HCT116 (cell line): ENCODE measurements at regions not wholly inside any gene's neighbourhood (a gene's known extent, or its start where the extent isn't known, plus 50 kb on each side); places are given as distances from the start of the nearest gene placed in this dataset.

Source experiments
- ATF3 ChIP-seq: IDR thresholded peaks from 2 replicates; pipeline ENCODE4 v1.6.1; 2012
- CBX3 ChIP-seq: IDR thresholded peaks from 2 replicates; pipeline ENCODE4 v1.6.1; 2012; ENCODE audit warnings: low read depth
- CEBPB ChIP-seq: IDR thresholded peaks from 2 replicates; pipeline ENCODE4 v1.6.1; 2012; ENCODE audit warnings: low read depth
- CTCF ChIP-seq, 3 experiments: fragments of 200-600 bp in 1 of 3; sonication (generic) in 1 of 3; IDR thresholded peaks in 2 of 3; conservative IDR thresholded peaks in 1 of 3; 2 replicates each; pipeline ENCODE4 v1.5.1; 2012 to 2017; ENCODE audit warnings: low read depth in 2 of 3, low read length in 2 of 3, antibody characterized with exemption in 1 of 3, borderline replicate concordance in 1 of 3, control low read depth in 1 of 3, mild to moderate bottlenecking in 1 of 3, mixed read lengths in 1 of 3, mixed run types in 1 of 3, moderate library complexity in 1 of 3; ENCODE audit not compliant: insufficient read depth in 1 of 3
- EZH2 ChIP-seq: fragments of 200-600 bp; sonication (generic); IDR thresholded peaks from 2 replicates; pipeline ENCODE4 v1.6.1; 2017; ENCODE audit warnings: antibody characterized with exemption, mixed run types
- JUND ChIP-seq: IDR thresholded peaks from 2 replicates; pipeline ENCODE4 v1.6.1; 2012
- MAX ChIP-seq: IDR thresholded peaks from 2 replicates; pipeline ENCODE4 v1.6.1; 2012
- POLR2A ChIP-seq: IDR thresholded peaks from 2 replicates; pipeline ENCODE4 v1.7.0; 2011; ENCODE audit warnings: borderline replicate concordance; ENCODE audit not compliant: insufficient read depth, insufficient read length; ENCODE audit errors: extremely low read depth
- POLR2AphosphoS5 ChIP-seq: IDR thresholded peaks from 2 replicates; pipeline ENCODE4 v1.6.1; 2011; ENCODE audit warnings: mild to moderate bottlenecking, low read depth, low read length, moderate library complexity
- REST ChIP-seq: IDR thresholded peaks from 2 replicates; pipeline ENCODE4 v1.6.1; 2012; ENCODE audit warnings: low read depth
- SIN3A ChIP-seq: IDR thresholded peaks from 2 replicates; pipeline ENCODE4 v1.6.1; 2012; ENCODE audit warnings: low read depth
- SP1 ChIP-seq: IDR thresholded peaks from 2 replicates; pipeline ENCODE4 v1.6.1; 2012; ENCODE audit warnings: low read depth
- SRF ChIP-seq: IDR thresholded peaks from 2 replicates; pipeline ENCODE4 v1.6.1; 2012; ENCODE audit warnings: low read depth
- ZNF274 ChIP-seq: fragments of 200-500 bp; sonication (Bioruptor generic); IDR thresholded peaks from 2 replicates; pipeline ENCODE4 v1.6.1; 2014; ENCODE audit warnings: mild to moderate bottlenecking, low read depth, low read length, inconsistent platforms

GRCh38 chr2:161488879-161489278, 72.8 kb downstream of the TBR1 start:
- TF ChIP-seq CEBPB (no peak), CTCF (IDR thresholded peaks at IDR 0.05 in 2 of 3, conservative IDR thresholded peaks at IDR 0.05 in 1 of 3; ENCODE audit: borderline replicate concordance in 1 of 3, insufficient read depth in 1 of 3, low read depth in 2 of 3, low read length in 2 of 3) (no peak), REST (no peak), POLR2A (no peak), JUND (no peak), ZNF274 (no peak), MAX (no peak), EZH2 (no peak), CBX3 (no peak), POLR2AphosphoS5 (no peak), SIN3A (no peak), SP1 (no peak), SRF (no peak), ATF3 (no peak)
